Urinary bladder (tissue), 3 donors: ENCODE measurements at regions not wholly inside any gene's neighbourhood (a gene's known extent, or its start where the extent isn't known, plus 50 kb on each side); places are given as distances from the start of the nearest gene placed in this dataset.
"Not testable (repeated sequence)": the region's sequence is repeated elsewhere in the genome, so short reads cannot be mapped to it uniquely, and the experiment has no call there.

ENCODE experiments used
- DNase-seq: peaks from one replicate; pipeline ENCODE4 v3.0.0-alpha.2; 2015; ENCODE audit errors: extremely low spot score
- H3K27ac ChIP-seq: one replicate; pipeline ENCODE4 v1.5.1; 2013; ENCODE audit warnings: low read depth, mild to moderate bottlenecking, moderate library complexity
- H3K36me3 ChIP-seq: one replicate; pipeline ENCODE4 v1.6.1; 2013; ENCODE audit warnings: mild to moderate bottlenecking, moderate library complexity; ENCODE audit not compliant: insufficient read depth
- H3K4me1 ChIP-seq: one replicate; pipeline ENCODE4 v1.6.1; 2013; ENCODE audit warnings: mild to moderate bottlenecking, moderate library complexity; ENCODE audit not compliant: insufficient read depth
- H3K4me3 ChIP-seq: one replicate; pipeline ENCODE4 v1.5.1; 2013; ENCODE audit warnings: low read depth, low read length
- WGBS: extraction: QIAGEN DNeasy Blood & Tissue Kit; methylation state at CpG from one replicate; pipeline ENCODE4 v1.1.7; 2013; 5-methylcytosine and 5-hydroxymethylcytosine counted together
- donor health status: healthy with polysubstance abuse.
- donor health status: healthy.

DNA sequence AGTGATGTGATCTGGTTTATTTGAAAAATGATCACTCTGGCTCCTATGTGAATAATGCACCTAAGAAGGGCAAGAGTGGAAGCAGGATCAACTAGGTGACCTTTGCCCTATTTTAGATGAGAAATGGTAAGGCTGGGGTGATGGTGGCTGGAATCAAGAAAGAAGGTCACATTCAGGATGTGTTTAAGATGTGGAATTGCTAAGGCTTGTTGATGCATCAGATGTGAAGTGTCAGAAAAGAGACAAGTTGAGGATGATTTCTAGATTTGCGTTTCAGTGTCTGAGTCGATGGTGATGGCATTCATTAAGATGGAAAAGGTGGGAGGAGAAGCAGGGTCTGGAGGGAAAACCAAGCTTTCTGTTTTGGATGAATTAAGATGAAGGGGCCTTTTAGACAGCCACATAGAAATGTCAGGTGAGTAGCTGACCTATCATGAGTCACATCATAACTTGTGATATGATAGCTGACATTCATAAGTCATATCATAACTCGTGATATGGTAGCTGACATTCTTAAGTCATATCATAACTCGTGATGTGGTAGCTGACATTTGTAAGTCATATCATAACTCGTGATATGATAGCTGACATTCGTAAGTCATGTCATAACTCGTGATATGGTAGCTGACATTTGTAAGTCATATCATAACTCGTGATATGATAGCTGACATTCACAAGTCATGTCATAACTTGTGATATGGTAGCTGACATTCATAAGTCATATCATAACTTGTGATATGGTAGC lies 101.2 kb upstream of the SEC11C start:
- H3K4me1 ChIP-seq: peaks cover 1% of the 10 kb centered on the region
- DNase-seq: no peak
- 91% methylated on average over 8 of the region's 8 CpGs for WGBS
- H3K36me3 ChIP-seq: no peaks in the 10 kb centered on the region
- H3K27ac ChIP-seq: no peak overlapping the region
- no peak overlapping the region for H3K4me3 ChIP-seq

DNA sequence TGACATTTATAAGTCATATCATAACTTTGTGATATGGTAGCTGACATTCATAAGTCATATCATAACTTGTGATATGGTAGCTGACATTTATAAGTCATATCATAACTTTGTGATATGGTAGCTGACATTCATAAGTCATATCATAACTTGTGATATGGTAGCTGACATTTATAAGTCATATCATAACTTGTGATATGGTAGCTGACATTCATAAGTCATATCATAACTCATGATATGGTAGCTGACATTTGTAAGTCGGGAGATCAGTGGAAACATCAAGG lies 100.7 kb upstream of the SEC11C start:
- not testable (repeated sequence) for DNase-seq, H3K36me3 ChIP-seq, H3K4me3 ChIP-seq, H3K4me1 ChIP-seq, H3K27ac ChIP-seq
- 86% methylated on average over 1 of the region's 1 CpG for WGBS

DNA sequence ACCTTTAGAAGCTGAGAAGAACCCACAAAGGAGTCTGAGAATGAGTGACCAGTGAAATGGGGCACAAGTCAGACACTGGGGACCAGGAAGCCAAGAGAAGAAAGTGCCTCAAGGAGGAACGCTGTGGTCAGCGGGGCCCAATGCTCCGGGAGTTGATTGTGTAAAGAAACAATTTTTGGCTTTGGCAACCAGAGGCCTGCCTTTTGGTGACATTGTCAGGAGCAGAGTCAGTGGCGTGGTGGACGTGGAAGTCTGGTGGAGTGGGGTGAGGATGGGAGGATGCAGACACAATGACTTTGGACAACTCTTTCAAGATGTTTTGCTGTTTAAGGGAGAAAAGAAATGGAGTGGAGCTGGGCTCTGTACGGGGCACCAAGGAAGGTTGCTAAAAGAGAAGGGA lies 100.2 kb upstream of the SEC11C start:
- no peak for DNase-seq
- no peaks in the 10 kb centered on the region for H3K4me1 ChIP-seq
- no peaks in the 10 kb centered on the region for H3K36me3 ChIP-seq
- WGBS: 98% methylated on average over 6 of the region's 6 CpGs
- H3K4me3 ChIP-seq: no peak overlapping the region
- no peak overlapping the region for H3K27ac ChIP-seq

DNA sequence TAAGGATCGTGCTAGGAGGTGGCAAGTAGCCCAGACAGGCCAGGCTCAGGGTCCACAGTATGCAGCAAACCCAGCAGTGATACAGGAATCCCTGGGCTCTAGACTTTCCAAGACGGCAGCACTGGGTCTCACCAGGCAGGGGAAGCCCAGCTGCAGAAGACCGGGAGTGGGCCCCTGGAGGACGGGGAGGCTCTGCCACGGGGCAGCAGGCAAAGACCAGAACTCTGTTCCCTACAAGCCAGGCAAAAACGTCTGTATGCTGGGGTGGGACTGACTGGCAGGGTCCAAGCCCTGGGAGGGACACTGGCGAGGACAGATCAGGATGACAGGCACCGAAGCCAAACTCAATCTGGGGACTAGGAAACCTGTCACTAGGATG lies 98.9 kb upstream of the SEC11C start:
- DNase-seq: no peak
- WGBS: 92% methylated on average over 8 of the region's 8 CpGs
- Histone ChIP-seq H3K4me3 (no peak overlapping the region), H3K36me3 (no peaks in the 10 kb centered on the region), H3K4me1 (no peaks in the 10 kb centered on the region), H3K27ac (no peak overlapping the region)

DNA sequence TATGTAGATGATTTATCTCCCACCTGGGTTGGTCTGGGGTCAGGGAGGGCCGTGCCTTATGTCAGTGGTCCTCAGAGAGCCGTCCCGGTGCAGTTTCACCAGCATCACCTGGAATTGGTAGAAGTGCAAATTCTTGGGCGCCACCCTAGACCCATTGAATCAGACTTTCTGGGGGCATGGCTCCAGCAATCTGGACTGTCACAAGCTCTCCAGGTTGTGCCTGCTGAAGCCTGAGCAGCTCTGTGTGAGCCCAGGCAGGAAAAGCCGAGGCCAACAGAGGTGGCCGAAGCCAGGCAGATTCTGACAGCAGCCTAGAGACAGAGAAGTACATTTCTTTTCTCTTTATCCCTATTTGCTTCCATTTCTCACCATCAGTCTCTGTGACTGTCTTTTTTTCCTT lies 98.4 kb upstream of the SEC11C start:
- H3K27ac ChIP-seq: no peak overlapping the region

DNA sequence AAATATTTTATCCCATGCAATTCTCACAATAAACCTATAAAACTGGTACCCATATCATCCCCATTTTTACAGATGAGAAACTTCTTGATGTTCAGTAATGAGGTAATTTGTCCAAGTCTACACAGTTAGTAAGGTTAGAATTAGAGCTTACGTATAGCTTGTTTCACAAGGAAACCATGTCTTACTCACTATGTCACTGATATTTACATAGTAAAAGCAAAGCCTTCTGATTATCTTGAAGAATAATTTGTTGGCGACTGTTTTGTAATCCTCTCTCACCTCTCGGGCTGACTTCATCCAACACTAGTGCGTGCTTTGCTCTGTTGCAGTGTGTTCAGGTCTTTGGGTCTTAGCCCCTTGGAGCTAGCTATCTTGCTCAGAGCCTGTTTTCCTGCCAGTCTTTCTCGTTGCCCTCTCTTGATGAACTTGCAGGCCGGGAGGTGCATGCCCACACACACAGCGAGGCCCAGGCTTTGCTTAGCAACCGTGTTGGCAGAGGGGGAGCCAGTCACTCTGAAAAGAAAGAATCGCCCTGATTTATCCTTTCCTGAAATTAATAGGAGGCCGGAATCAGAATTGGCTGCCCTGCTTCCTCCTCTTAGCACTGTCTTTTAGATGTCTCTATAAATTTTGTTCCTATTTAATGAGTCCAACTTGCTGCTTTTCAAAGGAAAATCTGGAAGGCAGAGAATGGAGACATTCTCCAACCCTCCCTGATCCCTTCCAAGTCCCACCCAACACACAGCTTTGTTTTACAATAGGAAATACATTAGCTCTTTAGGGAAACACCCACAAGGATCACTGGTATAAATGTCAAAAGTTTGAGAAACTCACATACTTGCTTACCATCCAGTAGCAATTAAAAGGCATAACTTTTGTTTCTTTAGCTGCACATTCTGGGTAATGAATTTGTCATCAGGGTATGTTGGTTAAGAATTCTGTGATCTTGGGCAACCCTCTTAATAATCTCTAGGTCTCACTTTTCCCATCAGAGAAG lies 97.6 kb upstream of the SEC11C start:
- WGBS: 23% methylated on average over 10 of the region's 10 CpGs
- H3K4me3 ChIP-seq: no peak overlapping the region
- DNase-seq: peak; percentile 83
- H3K36me3 ChIP-seq: no peaks in the 10 kb centered on the region
- no peak overlapping the region for H3K27ac ChIP-seq
- H3K4me1 ChIP-seq: no peaks in the 10 kb centered on the region

More for the DNA sequence above, 98.4 kb upstream of the SEC11C start:
- DNase-seq: no peak
- 89% methylated on average over 6 of the region's 6 CpGs for WGBS
- Histone ChIP-seq H3K36me3 (no peaks in the 10 kb centered on the region), H3K4me3 (no peak overlapping the region), H3K4me1 (no peaks in the 10 kb centered on the region)

DNA sequence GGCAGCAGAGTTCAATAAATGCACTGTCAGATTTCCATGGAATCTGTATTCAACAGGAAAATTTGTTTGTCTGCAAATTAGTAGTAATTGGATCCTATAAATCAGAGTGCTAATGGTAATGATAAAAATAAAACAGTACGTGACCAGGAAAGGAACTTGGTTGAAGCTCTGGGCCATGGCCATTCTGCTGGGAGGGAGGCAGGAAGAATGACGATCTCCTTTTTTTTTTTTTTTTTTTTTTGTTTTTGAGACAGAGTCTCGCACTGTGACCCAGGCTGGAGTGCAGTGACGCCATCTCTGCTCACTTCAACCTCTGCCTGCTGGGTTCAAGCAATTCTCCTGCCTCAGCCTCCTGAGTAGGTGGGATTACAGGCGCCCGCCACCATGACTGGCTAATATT lies 94.8 kb upstream of the SEC11C start:
- no peak for DNase-seq
- no peak overlapping the region for H3K27ac ChIP-seq
- H3K4me1 ChIP-seq: no peaks in the 10 kb centered on the region
- no peaks in the 10 kb centered on the region for H3K36me3 ChIP-seq
- 92% methylated on average over 6 of the region's 6 CpGs for WGBS
- no peak overlapping the region for H3K4me3 ChIP-seq

DNA sequence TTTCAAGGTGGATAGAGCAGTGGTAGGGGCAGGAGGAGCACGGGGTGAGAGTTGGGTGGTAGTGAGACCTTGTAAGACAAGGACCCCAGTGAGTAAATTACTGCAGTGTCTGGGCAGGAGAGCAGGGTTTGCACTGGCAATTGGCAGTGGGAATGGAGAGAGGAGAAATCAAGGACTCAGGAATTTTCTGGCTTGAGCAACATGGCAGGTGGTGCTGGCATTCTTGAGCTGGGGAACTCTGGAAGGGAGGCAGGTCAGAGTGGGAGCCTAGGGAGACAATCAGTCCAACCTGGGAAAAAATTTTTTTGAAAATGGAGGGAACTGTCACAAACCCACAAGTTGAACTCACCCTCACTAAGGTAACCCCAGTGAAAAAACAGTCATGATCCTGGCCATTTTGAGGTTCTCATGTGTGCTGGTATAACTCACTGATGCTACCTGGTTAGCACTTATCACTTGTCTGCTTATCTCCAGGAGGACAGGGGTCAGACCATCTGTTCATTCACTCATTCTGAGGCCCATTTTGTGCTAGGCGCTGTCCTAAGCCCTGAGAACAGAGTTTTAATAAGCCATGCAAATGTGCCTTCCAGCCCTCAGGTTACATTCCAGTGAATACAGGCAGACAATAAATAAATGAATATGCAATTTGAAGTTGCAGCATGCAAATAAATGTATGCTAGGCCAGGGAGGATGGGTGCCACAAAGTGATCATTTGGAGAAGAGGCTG lies 92.2 kb upstream of the SEC11C start:
- Histone ChIP-seq H3K36me3 (no peaks in the 10 kb centered on the region), H3K4me1 (no peaks in the 10 kb centered on the region), H3K4me3 (no peak overlapping the region), H3K27ac (no peak overlapping the region)
- WGBS: 96% methylated on average over 2 of the region's 2 CpGs
- DNase-seq: no peak

DNA sequence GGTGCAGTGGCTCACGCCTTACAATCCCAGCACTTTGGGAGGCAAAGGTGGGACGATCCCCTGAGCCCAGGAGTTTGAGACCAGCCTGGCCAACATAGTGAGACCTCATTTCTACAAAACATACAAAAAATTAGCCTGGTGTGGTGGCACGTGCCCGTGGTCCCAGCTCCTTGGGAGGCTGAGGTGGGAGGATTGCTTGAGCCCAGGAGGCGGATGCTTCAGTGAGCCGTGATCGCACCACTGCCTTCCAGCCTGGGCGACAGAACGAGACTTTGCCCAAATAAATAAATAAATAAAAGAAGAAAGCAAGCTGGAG lies 91.7 kb upstream of the SEC11C start:
- DNase-seq: no peak
- 93% methylated on average over 9 of the region's 9 CpGs for WGBS
- H3K4me3 ChIP-seq: no peak overlapping the region
- H3K4me1 ChIP-seq: no peaks in the 10 kb centered on the region
- H3K36me3 ChIP-seq: no peaks in the 10 kb centered on the region
- H3K27ac ChIP-seq: no peak overlapping the region

DNA sequence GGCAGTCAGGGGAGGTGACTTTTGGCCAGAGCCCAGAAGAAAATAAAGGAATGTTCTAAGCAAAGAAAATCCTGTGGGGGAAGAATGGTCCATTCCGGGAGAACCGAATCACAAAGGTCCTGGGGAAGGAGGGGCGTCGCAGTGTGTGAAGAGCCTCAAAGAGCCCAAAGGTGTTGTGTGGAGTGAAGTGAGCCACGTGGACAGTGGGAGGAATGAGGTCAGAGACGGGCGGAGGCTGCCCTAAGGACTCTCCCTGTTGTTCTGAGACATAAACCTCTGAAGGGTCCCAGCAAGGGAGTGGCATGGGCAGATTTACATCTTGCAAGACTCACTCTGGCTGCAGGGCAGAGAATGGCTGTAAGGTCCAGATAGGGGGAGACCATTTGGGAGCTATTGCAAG lies 91.3 kb upstream of the SEC11C start:
- Histone ChIP-seq H3K4me3 (no peak overlapping the region), H3K36me3 (no peaks in the 10 kb centered on the region), H3K4me1 (no peaks in the 10 kb centered on the region), H3K27ac (no peak overlapping the region)
- WGBS: 77% methylated on average over 7 of the region's 7 CpGs
- DNase-seq: no peak

DNA sequence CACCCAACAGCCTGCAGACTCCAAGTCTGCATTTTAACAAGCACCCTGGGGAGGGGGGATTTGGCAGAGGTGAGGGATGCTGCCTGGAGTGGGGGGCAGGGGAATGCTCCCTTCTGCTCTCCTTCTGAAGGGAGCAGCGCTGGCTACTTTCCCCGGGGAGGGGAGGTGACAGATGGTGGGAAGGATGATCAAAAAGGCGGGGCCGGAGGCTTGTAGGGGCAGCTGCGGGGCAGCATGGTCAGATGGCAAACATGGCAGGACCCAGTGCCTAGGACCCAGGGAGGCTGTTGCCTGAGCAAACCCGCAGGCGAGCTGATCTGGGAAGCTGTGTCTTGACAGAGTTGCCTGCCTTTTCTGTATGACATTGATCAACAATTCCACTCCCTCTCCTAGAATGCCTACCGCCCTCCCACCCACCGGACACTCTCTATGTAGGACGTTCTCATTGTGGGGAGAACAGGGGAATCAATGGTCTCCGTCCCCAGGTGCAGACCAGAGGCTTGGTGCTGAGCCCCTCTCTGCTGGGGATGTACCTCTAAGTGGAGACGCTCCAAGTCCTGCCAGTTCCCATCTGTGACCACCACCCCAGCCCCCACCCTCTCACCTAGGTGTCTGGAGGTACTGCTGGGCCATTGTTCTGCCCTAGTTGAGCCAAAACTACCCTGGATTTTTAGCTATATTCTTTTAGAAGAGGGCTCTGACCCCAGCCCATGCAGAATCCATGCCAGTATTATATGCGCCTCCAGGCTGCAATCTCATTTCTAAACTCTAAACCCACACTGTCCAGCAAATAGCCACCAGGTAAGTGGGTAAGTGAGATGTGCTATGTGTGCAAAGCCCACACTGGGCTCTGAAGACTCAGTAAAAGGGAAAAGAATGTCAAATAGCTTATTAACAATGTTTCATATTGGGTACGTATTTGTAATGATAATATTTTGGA lies 89.7 kb upstream of the SEC11C start:
- Histone ChIP-seq H3K36me3 (no peaks in the 10 kb centered on the region), H3K27ac (no peak overlapping the region), H3K4me1 (no peaks in the 10 kb centered on the region), H3K4me3 (no peak overlapping the region)
- WGBS: 63% methylated on average over 14 of the region's 14 CpGs
- no peak for DNase-seq

DNA sequence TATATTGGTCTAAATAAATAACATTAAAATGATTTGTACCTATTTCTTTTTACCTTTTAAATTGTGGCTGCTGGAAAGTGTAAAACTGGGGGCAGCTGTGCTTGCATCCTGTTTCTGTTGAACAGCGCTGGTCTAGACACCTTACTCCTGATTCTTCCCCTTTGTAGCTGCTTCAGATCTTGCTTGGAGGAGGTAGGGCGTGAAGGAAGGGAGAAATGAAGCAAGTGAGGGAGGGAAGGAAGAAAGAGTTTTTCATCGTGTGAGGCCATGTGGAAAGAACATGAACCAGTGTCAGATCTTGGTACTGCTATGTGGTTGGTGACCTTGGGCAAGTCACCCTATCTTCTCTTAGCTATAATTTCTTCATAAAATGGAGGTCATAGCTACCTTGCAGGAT lies 89.0 kb upstream of the SEC11C start:
- H3K27ac ChIP-seq: no peak overlapping the region
- 89% methylated on average over 3 of the region's 3 CpGs for WGBS

DNA sequence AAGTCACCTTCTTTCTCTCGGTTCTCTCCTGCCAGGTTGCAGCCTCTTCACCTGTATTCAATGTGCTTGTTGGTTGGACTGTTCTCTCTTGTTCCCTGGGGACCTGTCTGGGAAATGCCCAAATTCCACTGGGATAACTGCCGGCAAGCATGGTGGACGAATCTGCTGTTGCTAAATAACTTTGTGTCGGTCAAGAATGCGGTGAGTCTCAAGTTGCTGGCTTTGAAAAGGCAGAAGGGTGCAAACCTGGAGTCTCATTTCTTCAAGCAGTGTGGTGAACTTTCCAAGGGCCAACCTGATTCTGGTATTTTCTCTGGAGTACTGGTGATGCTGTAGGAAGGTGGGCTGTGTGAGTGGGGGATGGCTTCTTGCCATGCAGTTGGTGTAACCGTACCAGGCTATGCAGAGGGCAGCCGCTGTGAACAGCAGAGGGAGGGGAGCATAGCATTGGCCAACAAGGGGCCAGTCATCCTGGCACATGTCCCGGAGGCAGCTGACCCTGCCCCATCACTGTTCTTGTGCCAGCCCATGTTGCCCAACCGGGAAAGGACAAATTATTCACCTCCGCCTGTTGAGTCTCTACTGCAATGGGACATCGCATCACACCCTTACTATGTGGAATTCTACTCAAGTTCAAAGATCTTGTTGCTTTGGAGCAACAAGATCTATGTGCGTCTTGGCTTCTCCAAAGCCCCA lies 88.1 kb upstream of the SEC11C start:
- Histone ChIP-seq H3K36me3 (no peaks in the 10 kb centered on the region), H3K4me3 (no peak overlapping the region), H3K4me1 (no peaks in the 10 kb centered on the region), H3K27ac (no peak overlapping the region)
- DNase-seq: no peak
- WGBS: 91% methylated on average over 12 of the region's 12 CpGs

More for the DNA sequence above, 89.0 kb upstream of the SEC11C start:
- Histone ChIP-seq H3K36me3 (no peaks in the 10 kb centered on the region), H3K4me1 (no peaks in the 10 kb centered on the region), H3K4me3 (no peak overlapping the region)
- DNase-seq: no peak
